K562 (cell line): ENCODE measurements at regions not wholly inside any gene's neighbourhood (a gene's known extent, or its start where the extent isn't known, plus 50 kb on each side); places are given as distances from the start of the nearest gene placed in this dataset.

ENCODE experiments used
- CBX5 ChIP-seq: IDR thresholded peaks from 2 replicates; pipeline ENCODE4 v1.6.1; 2014; ENCODE audit warnings: low read depth, borderline replicate concordance
- CHD2 ChIP-seq: IDR thresholded peaks from 2 replicates; pipeline ENCODE4 v1.6.1; 2011; ENCODE audit warnings: low read depth, low read length
- CHD4 ChIP-seq: fragments of 200-600 bp; sonication (generic); IDR thresholded peaks from 3 replicates; pipeline ENCODE4 v1.6.1; 2012; ENCODE audit warnings: low read depth, mild to moderate bottlenecking, mixed read lengths, low read length, inconsistent platforms; ENCODE audit not compliant: insufficient read depth, insufficient replicate concordance, poor library complexity, severe bottlenecking
- HDAC8 ChIP-seq: fragments of 450-650 bp; IDR thresholded peaks from 2 replicates; pipeline ENCODE4 v1.6.1; 2016; ENCODE audit warnings: mild to moderate bottlenecking, missing genetic modification characterization, moderate library complexity, missing compliant biosample characterization
- HMGXB4 ChIP-seq: sonication (generic); formaldehyde crosslinking; IDR thresholded peaks from 2 replicates; pipeline ENCODE4 v1.8.1; 2023; ENCODE audit warnings: mild to moderate bottlenecking, missing genetic modification reagents
- KHSRP ChIP-seq: fragments of 450-650 bp; IDR thresholded peaks from 2 replicates; pipeline ENCODE4 v1.6.1; 2017
- LARP7 ChIP-seq: fragments of 450-650 bp; IDR thresholded peaks from 2 replicates; pipeline ENCODE4 v1.6.1; 2016
- NCOA1 ChIP-seq: fragments of 450-650 bp; IDR thresholded peaks from 2 replicates; pipeline ENCODE4 v1.6.1; 2016; ENCODE audit warnings: low read depth
- PHF8 ChIP-seq: fragments of 200-600 bp; sonication (generic); IDR thresholded peaks from 2 replicates; pipeline ENCODE4 v1.6.1; 2012; ENCODE audit warnings: mixed run types, mild to moderate bottlenecking, inconsistent platforms, low read length, moderate library complexity, borderline replicate concordance
- POLR2AphosphoS5 ChIP-seq: IDR thresholded peaks from 2 replicates; pipeline ENCODE4 v1.6.1; 2011; ENCODE audit warnings: mild to moderate bottlenecking, low read depth, low read length, moderate library complexity; ENCODE audit not compliant: control insufficient read depth, insufficient read depth
- POU5F1 ChIP-seq: fragments of 150-350 bp; IDR thresholded peaks from 2 replicates; pipeline ENCODE4 v1.6.1; 2014; ENCODE audit warnings: borderline replicate concordance, low read length, low read depth, mild to moderate bottlenecking; ENCODE audit not compliant: partially characterized antibody
- SP2 ChIP-seq: IDR thresholded peaks from 2 replicates; pipeline ENCODE4 v1.6.1; 2011; ENCODE audit warnings: mild to moderate bottlenecking, low read depth, low read length, moderate library complexity; ENCODE audit not compliant: poor library complexity, severe bottlenecking; ENCODE audit errors: extremely low read depth
- TAF15 ChIP-seq: fragments of 200-400 bp; formaldehyde crosslinking; IDR thresholded peaks from 2 replicates; pipeline ENCODE4 v1.6.1; 2017; ENCODE audit warnings: mild to moderate bottlenecking, low read depth, low read length, moderate library complexity
- TCF7 ChIP-seq: sonication (generic); IDR thresholded peaks from 2 replicates; pipeline ENCODE4 v1.6.1; 2016; ENCODE audit warnings: antibody characterized with exemption, borderline replicate concordance
- U2AF1 ChIP-seq: fragments of 200-400 bp; formaldehyde crosslinking; optimal IDR thresholded peaks from 2 replicates; pipeline ENCODE3; 2017; ENCODE audit warnings: mild to moderate bottlenecking, low read depth, low read length, moderate library complexity
- USF2 ChIP-seq: sonication (generic); formaldehyde crosslinking; IDR thresholded peaks from 2 replicates; pipeline ENCODE4 v1.5.0; 2020; ENCODE audit warnings: missing genetic modification reagents
- ZBTB2 ChIP-seq: fragments of 450-650 bp; IDR thresholded peaks from 2 replicates; pipeline ENCODE4 v1.6.1; 2016; ENCODE audit warnings: antibody characterized with exemption
- ZNF121 ChIP-seq: sonication (generic); formaldehyde crosslinking; conservative IDR thresholded peaks from 2 replicates; pipeline ENCODE4 v1.8.0; 2022; ENCODE audit warnings: missing genetic modification reagents
- ZNF217 ChIP-seq: sonication (generic); formaldehyde crosslinking; IDR thresholded peaks from 2 replicates; pipeline ENCODE4 v1.8.0; 2022; ENCODE audit warnings: mild to moderate bottlenecking, missing genetic modification reagents
- ZNF23 ChIP-seq: fragments of 250-450 bp; sonication (Bioruptor Pico); IDR thresholded peaks from 2 replicates; pipeline ENCODE4 v1.4.0; 2020; ENCODE audit warnings: mild to moderate bottlenecking
- ZNF668 ChIP-seq: fragments of 250-450 bp; sonication (Bioruptor Pico); IDR thresholded peaks from 2 replicates; pipeline ENCODE4 v1.8.0; 2022; ENCODE audit warnings: mild to moderate bottlenecking, inconsistent platforms
- ZNF696 ChIP-seq: fragments of 250-450 bp; sonication (Bioruptor Pico); conservative IDR thresholded peaks from 2 replicates; pipeline ENCODE4 v1.4.0; 2020; ENCODE audit warnings: mild to moderate bottlenecking, moderate library complexity
- ZNF707 ChIP-seq: fragments of 250-450 bp; sonication (Bioruptor Pico); conservative IDR thresholded peaks from 2 replicates; pipeline ENCODE4 v1.8.0; 2022; ENCODE audit warnings: inconsistent platforms, mild to moderate bottlenecking, moderate library complexity
- ZNF764 ChIP-seq: fragments of 250-450 bp; sonication (Bioruptor Pico); IDR thresholded peaks from 2 replicates; pipeline ENCODE4 v1.4.0; 2020; ENCODE audit warnings: low read depth, mild to moderate bottlenecking, moderate library complexity
- ZSCAN29 ChIP-seq: fragments of 450-650 bp; IDR thresholded peaks from 2 replicates; pipeline ENCODE4 v1.6.1; 2017
- TF ChIP-seq, protein P1 (sequence below): sonication (generic); formaldehyde crosslinking; IDR thresholded peaks from 2 replicates; pipeline ENCODE4 v1.8.0; 2022; ENCODE audit warnings: mild to moderate bottlenecking, missing genetic modification reagents

DNA sequence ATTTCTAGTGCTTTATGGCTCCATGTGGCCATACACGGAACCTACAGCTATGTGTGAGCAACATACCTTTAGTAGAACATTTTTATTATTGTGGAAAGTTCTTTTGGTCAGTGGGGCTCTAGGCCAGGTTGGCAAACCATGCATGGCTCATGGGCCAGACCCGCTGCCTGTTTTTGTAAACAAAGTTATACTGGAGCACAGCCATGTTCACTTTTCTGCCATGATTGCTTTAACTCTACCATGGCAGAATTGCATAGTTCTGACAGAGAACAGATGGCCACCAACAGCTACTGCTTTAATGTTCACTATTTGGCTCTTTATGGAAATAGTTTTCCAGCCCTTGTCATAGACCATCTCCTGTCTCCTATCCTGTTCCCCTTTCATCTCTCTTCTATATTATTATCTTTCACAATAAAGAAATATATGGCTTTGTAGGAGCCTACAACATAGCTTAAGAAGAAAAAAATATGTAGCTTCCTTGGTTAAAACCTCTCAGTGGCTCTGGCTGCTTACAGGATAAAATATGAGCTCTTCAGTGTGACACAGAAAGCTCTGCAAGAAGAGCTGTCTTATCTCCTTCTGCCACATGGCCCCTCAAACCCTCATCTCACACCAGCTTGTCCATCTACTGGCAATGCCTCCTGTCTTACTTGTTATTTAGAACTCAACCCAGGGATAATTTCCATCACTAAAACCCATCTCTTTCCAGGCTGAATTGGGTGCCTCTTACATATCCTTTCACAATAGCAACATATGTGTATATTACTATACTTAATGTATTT, 54.6 kb upstream of the RWDD3 start (continued):
- TF ChIP-seq ZBTB2 (no peak; the same call in 1 of the 2 replicates), PHF8 (no peak), CBX5 (no peak), CHD4 (no peak), SP2 (no peak), ZNF764 (no peak), U2AF1 (no peak), CHD2 (no peak), POU5F1 (no peak), HDAC8 (tag) (no peak), POLR2AphosphoS5 (peak; percentile 91), ZNF668 (CRISPR knock-in tag) (no peak), ZNF23 (CRISPR knock-in tag) (0 out of 2 replicates have a peak, but pooled peaks have one; percentile 51), NCOA1 (0 out of 2 replicates have a peak, but pooled peaks have one; percentile 48), ZNF696 (CRISPR knock-in tag) (no peak), ZSCAN29 (no peak), ZNF121 (CRISPR knock-in tag) (no peak), LARP7 (no peak), KHSRP (0 out of 2 replicates have a peak, but pooled peaks have one; percentile 36), TAF15 (no peak), HMGXB4 (CRISPR knock-in tag) (no peak), ZNF217 (CRISPR knock-in tag) (no peak), TCF7 (no peak), USF2 (no peak), ZNF707 (CRISPR knock-in tag) (no peak)
- TF ChIP-seq, protein P1, sequence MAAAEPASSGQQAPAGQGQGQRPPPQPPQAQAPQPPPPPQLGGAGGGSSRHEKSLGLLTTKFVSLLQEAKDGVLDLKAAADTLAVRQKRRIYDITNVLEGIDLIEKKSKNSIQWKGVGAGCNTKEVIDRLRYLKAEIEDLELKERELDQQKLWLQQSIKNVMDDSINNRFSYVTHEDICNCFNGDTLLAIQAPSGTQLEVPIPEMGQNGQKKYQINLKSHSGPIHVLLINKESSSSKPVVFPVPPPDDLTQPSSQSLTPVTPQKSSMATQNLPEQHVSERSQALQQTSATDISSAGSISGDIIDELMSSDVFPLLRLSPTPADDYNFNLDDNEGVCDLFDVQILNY (CRISPR knock-in tag), result no peak
